Activated CD4-positive, alpha-beta T cell treated with anti-CD3 and anti-CD28 coated beads, Interleukin-2, amount 50 U/mL, for 24 hours (primary cell): ENCODE measurements at regions not wholly inside any gene's neighbourhood (a gene's known extent, or its start where the extent isn't known, plus 50 kb on each side); places are given as distances from the start of the nearest gene placed in this dataset.

Experiments
- DNase-seq, 2 donors: peaks; one replicate each; pipeline ENCODE4 v3.0.0-alpha.2; 2020; ENCODE audit warnings: low read depth in 1 of 2, low spot score in 1 of 2

GRCh38 chr3:94967196-94967595 is 904.3 kb downstream of the NSUN3 start:
- no peak for DNase-seq

- DNase-seq: no peak
These were observed 905.7 kb downstream of the NSUN3 start for GRCh38 chr3:94968519-94968918.

GRCh38 chr3:94972066-94972465 is 909.2 kb downstream of the NSUN3 start:
- no peak for DNase-seq

DNA sequence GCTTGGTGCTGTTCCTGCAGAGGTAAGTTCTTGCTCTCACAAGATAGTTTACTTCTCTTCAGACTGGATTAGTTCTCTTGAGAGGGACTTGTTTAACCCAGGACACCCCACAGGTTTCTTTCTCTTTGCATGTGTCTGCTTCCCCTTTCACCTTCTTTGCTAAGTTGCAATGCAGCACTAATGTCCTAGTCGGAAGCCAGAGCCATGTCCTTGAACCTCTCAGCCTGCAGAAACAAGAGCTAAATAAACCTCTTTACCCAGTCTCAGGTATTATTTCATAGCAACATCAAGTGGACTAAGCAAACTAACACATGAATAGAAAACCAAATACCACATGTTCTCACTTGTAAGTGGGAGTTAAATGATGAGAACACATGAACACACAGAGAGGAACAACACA is 915.2 kb downstream of the NSUN3 start:
- DNase-seq: no peak

- DNase-seq: no peak
These were observed 922.9 kb downstream of the NSUN3 start for GRCh38 chr3:94985778-94986177.

DNA sequence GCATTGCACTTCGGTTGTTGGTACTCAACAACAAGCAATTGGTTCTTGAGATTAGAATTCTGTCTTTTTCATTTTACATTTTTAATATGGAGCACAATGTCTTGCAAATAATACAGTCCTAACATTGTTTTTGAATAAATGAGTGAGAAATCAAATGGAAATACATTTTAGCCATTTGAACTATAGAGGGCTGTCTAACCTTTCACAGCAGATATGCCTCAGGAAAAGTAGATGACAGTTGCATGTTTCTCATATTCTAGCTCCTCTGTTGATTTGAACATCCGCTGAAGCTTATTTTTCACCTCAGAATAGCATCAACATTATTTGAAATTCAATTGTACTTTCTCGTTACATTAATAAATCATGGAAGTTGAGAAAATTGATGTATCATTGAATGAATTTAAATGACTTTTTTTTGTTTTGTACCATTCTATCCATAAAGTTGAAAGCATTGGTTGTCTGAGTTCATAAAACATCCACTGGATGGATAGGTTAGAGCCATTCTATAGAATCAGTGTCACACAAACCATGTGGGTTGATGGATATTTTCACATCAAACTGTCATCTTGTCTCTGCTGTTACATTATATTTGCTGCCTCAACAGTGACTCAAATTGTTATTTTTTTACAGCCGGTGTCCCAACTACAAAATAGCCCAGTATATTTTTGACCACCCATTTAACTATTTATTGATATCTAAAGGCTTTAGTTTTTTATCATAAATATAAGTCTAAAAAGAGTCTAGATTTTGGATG is 928.3 kb downstream of the NSUN3 start:
- DNase-seq: no peak

GRCh38 chr3:94996743-94997142 is 933.9 kb downstream of the NSUN3 start:
- DNase-seq: no peak

DNA sequence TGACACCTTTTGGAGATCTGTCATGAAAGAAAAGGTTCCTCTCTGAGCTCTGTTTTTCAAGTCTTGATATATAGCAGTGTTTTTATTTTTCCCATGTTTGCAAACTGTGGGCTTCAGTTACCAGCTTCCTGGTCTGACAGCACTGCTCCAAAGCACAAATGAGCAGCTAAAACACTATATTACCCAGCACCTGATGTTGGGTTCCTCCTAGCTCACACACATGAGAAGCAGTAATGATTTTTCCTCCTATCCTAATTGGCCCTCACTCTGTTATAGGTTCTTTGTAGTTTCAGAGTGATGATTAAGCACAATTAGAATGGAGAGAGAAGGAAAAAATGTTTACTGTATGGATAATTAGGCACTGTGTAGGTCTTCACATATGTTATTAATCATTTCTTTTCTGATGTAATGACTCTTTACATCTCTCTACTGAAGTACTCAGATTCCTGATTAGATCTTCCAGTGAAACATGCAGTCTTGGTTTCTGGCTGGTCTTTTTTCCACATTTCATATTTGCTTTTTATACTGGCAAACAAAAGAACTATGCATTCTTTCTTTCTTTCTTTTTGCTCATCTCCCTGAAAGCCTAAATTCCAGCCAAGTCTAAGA is 939.7 kb downstream of the NSUN3 start:
- DNase-seq: no peak

- no peak for DNase-seq
These were observed 965.8 kb downstream of the NSUN3 start for GRCh38 chr3:95028688-95029087.

GRCh38 chr3:95029644-95030043 is 966.8 kb downstream of the NSUN3 start:
- no peak for DNase-seq

GRCh38 chr3:95036526-95037021 is 973.7 kb downstream of the NSUN3 start:
- DNase-seq: no peak

DNA sequence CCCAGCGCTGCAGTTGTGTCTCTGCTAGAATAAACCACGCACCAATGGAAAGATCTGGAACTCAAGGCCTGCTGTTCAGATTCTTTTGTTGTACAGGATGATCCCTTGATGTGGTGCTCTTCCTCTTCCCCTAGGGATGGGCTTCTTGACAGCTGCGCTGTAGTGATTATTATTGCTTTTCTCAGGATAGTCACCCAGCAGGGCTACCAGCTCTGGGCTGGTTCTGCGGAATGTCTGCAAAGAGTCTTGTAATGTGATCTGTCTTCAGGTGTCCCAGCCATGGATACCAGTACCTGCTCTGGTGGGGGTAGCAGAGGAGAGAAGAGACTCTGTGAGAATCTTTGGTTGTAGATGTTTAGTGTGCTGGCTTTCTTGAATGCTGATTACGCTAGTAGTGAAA is 974.2 kb downstream of the NSUN3 start:
- DNase-seq: no peak

DNA sequence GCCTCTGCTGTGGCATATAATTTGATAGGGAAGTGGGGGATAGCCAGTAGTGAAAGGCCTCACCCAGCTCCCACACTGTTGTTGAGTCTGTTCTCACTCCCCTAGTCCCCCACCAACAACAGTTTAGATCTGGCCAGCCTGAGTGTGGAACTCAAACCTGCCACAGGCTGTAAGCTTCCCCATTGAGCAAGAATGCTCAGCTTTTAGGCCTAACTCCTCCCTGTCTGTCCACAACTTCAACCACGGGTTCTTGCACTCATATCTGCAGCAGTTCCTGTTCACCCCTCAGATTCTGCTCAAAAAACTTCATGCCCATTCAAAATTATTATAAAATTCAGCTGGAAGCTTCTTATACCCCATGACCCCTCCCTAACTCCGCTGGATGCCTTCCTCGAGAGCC is 975.1 kb downstream of the NSUN3 start:
- no peak for DNase-seq

DNA sequence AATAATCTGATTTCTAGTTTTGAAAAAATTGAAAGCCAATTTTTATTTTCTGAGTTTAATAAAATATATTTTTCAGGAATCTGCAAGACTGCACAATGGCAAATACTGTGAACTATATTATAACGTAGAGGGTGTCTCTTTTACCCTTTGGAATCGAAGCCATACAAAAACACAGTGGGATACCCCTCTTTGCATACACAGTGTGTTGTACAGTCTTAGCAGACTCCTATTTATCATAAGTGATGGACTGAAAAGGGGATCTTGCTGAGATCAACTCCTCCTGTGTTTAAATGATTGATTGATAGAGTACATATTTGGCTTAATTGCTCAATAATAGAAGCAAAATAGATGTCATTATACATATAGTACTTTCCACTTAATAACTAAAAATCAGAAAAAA is 981.2 kb downstream of the NSUN3 start:
- no peak for DNase-seq

- no peak for DNase-seq
These were observed 985.7 kb downstream of the NSUN3 start for GRCh38 chr3:95048564-95048963.

GRCh38 chr3:95049841-95050240 is 987.0 kb downstream of the NSUN3 start:
- no peak for DNase-seq

DNA sequence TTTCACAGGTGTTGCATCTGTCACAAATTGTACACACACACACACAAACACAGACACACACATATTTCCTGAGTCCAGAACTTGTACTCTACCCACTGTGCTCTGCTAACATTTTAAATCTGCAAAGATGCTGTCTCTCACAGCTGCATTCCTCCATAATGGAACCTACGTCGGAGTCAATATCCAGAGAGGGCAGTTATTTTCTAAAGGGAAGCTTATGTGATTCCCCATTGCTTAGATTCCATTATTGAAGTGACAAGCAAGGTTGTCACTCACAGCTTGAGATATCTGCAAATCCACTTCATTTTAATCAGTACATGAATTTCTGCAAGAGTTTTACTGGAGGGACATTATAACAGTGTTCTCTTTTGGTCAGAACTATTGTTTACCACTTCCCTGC is 992.4 kb downstream of the NSUN3 start:
- DNase-seq: no peak

- no peak for DNase-seq
These were observed 1019.3 kb downstream of the NSUN3 start for GRCh38 chr3:95082191-95082590.

- DNase-seq: no peak
These were observed 1021.9 kb downstream of the NSUN3 start for GRCh38 chr3:95084738-95085137.

GRCh38 chr3:95088464-95088863 is 1025.6 kb downstream of the NSUN3 start:
- DNase-seq: no peak

- no peak for DNase-seq
These were observed 1034.6 kb downstream of the NSUN3 start for GRCh38 chr3:95097493-95097892.

DNA sequence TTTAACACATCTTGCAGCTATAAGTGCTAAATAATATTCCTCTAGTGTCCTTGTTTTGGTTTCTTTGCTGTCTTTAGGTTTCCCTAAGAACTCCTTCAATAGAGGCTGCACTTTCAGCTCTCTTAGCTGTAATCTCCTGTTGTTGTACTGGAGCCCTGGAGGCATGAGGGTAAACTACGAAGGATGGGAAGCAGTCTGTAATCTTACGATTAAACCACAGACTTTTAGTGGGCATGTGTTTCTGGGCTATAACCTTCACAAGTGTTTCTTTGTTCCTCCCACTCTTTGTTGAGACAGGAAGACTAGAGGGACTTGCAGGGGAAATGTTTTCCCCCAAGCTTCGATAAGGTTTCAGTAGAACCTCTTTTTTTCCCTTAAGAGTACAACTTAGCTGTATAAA is 1058.1 kb downstream of the NSUN3 start:
- DNase-seq: no peak

DNA sequence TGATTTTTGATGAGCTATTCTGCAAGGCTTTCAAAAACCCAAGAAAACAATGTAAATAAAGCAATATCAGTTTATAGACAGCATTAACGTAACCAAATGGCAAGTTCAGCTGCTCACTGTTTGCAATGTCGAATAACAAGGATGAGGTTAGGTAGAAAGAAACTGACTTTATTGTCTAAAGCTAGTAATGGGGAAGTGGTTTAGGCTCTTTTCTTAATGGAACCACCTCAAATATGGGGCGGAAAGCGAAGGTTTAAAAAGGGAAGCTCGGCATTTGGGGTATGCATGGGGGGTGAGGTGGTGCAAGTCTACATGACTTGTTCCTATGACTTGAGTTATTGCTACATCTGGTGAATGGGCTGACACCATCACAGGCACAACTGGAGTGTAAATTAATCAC is 1060.2 kb downstream of the NSUN3 start:
- DNase-seq: no peak
